Inflammatory macrophage treated with lipopolysaccharide for 1 hour (primary cell): ENCODE measurements at regions not wholly inside any gene's neighbourhood (a gene's known extent, or its start where the extent isn't known, plus 50 kb on each side); places are given as distances from the start of the nearest gene placed in this dataset.

Source experiments
- DNase-seq, 2 donors: peaks; one replicate each; pipeline ENCODE4 v3.0.0-alpha.2; 2020 to 2022

- DNase-seq: no peak
Measured at GRCh38 chr20:60877071-60877857, 374.8 kb upstream of the CDH4 start.

GRCh38 chr20:60882836-60883235 lies 369.2 kb upstream of the CDH4 start:
- DNase-seq: no peak

DNA sequence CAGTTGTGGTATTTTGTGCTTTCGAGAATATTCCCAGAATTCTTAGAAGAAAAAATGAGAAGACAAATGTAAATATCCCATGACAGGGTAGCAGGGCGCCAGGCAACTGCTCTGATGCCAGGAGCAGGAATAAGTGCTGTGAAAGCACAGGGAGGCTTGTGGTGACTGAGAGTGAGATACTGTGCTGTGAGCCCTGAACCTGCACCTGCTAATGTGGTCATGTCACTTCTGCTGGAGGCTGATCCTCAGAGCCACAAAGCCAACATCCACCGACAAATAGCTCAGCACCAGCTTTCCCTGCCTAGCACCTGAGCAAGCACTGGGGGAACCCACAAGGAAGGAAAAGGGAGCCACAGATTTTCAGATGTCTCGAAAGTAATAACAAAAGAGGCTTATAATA lies 368.6 kb upstream of the CDH4 start:
- no peak for DNase-seq

GRCh38 chr20:60884277-60884676 lies 367.8 kb upstream of the CDH4 start:
- no peak for DNase-seq

DNA sequence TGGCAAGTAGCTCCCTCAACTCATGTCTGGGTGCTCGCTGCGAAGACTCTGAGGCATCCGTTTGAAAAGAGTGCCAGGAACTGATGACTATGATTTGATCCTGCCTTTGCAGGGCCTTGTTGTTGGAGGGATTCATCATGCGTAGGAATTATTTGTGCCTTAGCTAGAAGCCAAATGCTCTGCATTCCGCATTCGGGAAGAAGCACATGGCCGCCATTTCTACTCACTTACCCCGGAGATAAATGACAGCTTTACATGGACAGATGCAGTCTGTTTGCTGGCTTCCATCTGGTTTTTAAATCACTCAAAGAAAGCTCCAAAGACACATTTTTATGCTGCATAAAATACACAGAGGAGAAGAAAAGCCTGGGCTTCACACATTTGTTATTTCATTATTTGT lies 363.3 kb upstream of the CDH4 start:
- no peak for DNase-seq

- DNase-seq: no peak
Measured at GRCh38 chr20:60892095-60892813, 359.8 kb upstream of the CDH4 start.

DNA sequence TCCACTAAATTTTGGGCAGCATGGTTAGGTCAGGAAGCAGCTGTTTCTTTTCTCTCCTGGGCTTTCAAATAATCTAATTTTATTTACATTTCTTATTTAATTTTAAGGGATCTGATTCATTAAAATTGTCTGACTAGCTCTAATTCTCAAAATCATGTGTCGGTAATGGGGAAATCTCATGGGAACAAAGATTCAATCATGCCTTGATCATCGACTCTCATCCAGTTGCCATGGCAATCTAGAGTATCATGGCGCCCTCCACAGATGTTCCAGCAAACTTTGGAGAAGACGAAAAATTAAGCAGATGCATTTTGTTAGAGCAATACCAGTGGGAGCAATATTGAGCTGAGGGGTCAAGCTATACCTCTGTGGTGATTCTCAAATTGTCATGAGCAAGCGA lies 358.0 kb upstream of the CDH4 start:
- no peak for DNase-seq

- DNase-seq: no peak
Measured at GRCh38 chr20:60895363-60896079, 356.5 kb upstream of the CDH4 start.

- no peak for DNase-seq
Measured at GRCh38 chr20:60897976-60898375, 354.1 kb upstream of the CDH4 start.

DNA sequence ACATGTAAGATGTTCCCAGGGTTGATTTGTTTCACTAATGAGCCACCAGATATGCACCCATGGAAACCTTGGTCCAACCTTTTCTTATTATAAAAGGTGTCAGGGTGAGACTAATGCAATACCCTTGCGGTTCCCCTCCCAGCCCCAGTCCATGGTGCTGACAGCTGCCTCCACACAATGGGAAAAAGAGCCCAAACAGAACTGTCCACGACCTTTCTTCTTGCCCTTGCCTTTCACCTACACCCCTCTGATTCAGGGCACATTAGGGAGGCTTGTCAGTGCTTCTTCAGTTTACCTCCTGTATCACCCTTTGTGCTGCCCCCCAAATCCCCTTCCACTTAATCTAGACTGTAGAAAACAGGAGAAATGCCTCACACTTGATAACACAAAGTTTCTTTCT lies 352.7 kb upstream of the CDH4 start:
- DNase-seq: no peak

DNA sequence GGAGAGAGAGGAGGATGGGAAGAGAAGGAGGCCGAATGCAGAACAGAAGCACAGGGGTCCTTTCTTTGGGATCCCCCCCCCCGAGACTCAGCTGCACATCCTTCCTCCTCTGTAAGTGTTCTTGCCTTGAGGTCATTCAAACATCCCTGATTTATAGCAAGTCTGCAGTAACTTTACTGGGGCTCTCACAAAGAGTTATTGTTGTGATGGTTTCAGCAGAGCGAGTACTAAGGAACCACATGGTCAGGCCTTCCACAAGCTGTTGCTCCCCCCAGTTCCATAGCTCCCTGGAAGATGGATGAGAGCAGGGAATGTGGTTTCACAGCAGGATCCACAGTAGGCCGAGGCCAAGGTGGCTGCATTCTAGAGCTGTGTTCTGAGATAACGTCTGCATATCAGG lies 351.4 kb upstream of the CDH4 start:
- no peak for DNase-seq

DNA sequence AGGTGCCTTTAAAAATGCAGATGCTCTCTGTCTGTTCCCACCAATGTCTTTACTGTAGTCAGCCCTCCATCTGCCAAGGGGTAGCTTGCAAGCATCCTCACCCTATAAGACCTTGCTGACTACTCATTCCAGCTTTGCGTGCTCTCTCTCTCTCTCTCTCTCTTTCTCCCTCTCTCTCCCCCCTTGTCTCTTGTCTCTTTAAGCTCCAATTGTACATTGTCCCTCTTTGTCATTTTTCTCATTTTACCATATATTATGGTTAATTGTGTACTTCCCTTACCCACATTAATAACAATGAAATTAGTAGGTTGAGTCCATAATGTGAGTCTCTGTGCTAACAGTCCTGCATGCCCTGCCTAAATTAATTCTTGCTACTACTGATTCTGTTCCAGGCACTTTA lies 350.2 kb upstream of the CDH4 start:
- no peak for DNase-seq

GRCh38 chr20:60903325-60903971 lies 348.6 kb upstream of the CDH4 start:
- no peak for DNase-seq

DNA sequence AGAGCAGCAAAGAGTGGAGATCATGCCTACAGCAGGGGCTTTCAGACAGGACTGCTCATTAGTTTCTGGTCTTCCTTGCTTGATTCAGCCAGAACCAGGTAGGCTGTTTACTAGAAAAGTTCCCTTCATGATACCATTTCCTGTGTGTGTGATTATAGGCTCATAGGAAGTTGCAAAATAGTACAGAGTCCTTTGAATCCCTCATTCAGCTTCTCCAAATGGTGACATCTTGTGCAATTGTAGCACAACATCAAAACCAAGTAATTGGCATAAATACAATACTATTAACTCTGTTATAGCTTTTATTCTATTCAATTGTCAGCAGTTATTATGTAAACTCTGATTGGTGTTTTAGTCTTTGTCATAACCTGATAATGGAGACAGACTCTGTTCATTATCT lies 347.3 kb upstream of the CDH4 start:
- DNase-seq: no peak

DNA sequence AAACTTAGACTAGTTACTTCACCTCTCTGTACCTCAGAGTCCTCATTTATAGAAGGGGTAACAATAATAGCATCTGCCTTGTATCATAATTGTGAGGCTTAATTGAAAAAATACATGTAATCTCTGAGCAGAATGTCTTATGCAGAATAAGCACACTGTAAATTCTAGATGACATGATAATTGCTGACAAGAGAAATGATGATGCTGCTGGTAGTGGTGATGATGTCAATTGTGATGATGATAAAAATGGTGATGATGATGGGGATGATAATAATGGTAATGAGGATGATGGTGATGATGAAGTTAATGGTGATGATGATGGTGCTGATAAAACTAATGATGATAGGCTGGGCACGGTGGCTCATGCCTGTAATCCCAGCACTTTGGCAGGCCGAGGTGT lies 346.1 kb upstream of the CDH4 start:
- DNase-seq: no peak

DNA sequence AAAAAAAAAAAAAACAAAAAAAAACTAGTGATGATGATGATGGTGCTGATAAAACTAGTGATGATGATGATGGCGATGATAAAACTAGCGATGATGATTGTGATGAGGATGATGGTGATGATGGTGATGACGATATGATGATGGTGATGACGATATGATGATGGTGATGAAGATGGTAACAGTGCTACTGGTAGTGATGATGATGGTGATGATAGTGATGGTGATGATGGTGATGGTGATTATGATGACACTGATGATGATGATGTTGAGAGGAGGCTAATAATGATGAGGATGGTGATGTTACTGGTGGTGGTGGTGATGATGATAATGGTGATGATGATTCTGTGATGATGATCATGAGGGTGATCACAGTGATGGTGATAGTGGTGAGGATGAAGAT lies 345.5 kb upstream of the CDH4 start:
- DNase-seq: no peak

GRCh38 chr20:60913298-60913697 lies 338.8 kb upstream of the CDH4 start:
- DNase-seq: no peak

GRCh38 chr20:60921022-60921622 lies 330.9 kb upstream of the CDH4 start:
- no peak for DNase-seq

- DNase-seq: no peak
Measured at GRCh38 chr20:60926831-60927230, 325.2 kb upstream of the CDH4 start.

DNA sequence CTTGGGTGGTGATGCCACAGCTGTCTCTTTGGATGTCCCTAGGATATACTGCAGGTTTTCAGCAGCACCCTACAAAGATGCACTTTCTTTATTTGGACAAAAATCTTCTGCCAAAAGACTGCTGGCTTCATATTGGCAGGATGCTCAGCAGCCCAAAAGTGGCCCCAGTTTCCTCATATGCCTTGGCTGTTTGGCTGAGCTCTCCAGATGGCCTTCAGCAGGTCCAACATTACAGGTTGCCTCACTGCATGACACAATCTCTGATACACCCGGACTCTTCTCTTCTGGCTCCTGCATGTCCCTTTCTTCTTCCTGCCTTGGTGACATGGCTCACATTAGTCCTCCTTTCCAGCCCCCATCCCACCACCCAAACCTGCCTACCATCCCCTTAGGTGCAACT lies 323.7 kb upstream of the CDH4 start:
- no peak for DNase-seq

- no peak for DNase-seq
Measured at GRCh38 chr20:60930023-60930790, 321.9 kb upstream of the CDH4 start.

DNA sequence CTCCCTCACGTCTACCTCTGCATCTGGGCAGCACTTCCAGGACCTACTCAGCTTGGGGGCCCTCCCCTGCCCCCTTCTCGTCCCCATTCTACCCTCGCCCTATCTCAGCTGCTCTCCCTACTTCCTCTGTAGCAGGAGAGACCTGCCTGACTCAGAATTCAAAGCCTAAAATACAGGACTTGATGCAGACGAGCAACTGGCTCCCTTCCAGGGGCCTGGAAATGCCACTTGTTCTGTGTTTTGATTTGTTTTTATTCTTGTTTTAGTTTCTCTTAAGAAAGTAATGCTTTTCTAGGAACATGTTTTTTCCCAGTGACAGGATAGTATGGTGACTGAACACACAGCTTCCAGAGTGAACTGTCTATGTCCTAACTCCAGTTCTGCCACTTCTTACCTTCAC lies 320.4 kb upstream of the CDH4 start:
- DNase-seq: no peak
